Ishikawa (cell line): ENCODE measurements at regions not wholly inside any gene's neighbourhood (a gene's known extent, or its start where the extent isn't known, plus 50 kb on each side); places are given as distances from the start of the nearest gene placed in this dataset.

Experiments
- CEBPB ChIP-seq: IDR thresholded peaks from 2 replicates; pipeline ENCODE4 v1.6.1; 2012
- CREB1 ChIP-seq: IDR thresholded peaks from 2 replicates; pipeline ENCODE4 v1.6.1; 2012; ENCODE audit warnings: low read depth
- EGR1 ChIP-seq: IDR thresholded peaks from 2 replicates; pipeline ENCODE4 v1.6.1; 2012
- EP300 ChIP-seq: IDR thresholded peaks from 2 replicates; pipeline ENCODE4 v1.6.1; 2012; ENCODE audit warnings: borderline replicate concordance
- FOXM1 ChIP-seq: IDR thresholded peaks from 2 replicates; pipeline ENCODE4 v1.6.1; 2012; ENCODE audit warnings: low read depth, borderline replicate concordance
- NFIC ChIP-seq: IDR thresholded peaks from 2 replicates; pipeline ENCODE4 v1.6.1; 2012
- RAD21 ChIP-seq: IDR thresholded peaks from 2 replicates; pipeline ENCODE4 v1.6.1; 2012; ENCODE audit warnings: low read depth
- TAF1 ChIP-seq: IDR thresholded peaks from 2 replicates; pipeline ENCODE4 v1.6.1; 2012; ENCODE audit warnings: low read depth, mild to moderate bottlenecking
- TCF12 ChIP-seq: IDR thresholded peaks from 2 replicates; pipeline ENCODE4 v1.6.1; 2012; ENCODE audit warnings: low read depth
- YY1 ChIP-seq: IDR thresholded peaks from 2 replicates; pipeline ENCODE4 v1.6.1; 2012; ENCODE audit warnings: low read depth
- ZBTB7A ChIP-seq: IDR thresholded peaks from 2 replicates; pipeline ENCODE4 v1.6.1; 2012; ENCODE audit warnings: low read depth
- TF ChIP-seq, protein P1 (sequence below): IDR thresholded peaks from 2 replicates; pipeline ENCODE4 v1.6.1; 2012; ENCODE audit warnings: low read depth, mild to moderate bottlenecking
- TF ChIP-seq, protein P2 (sequence below): IDR thresholded peaks from 2 replicates; pipeline ENCODE4 v1.6.1; 2012
- TF ChIP-seq, protein P3 (sequence below): IDR thresholded peaks from 2 replicates; pipeline ENCODE4 v1.6.1; 2012

DNA sequence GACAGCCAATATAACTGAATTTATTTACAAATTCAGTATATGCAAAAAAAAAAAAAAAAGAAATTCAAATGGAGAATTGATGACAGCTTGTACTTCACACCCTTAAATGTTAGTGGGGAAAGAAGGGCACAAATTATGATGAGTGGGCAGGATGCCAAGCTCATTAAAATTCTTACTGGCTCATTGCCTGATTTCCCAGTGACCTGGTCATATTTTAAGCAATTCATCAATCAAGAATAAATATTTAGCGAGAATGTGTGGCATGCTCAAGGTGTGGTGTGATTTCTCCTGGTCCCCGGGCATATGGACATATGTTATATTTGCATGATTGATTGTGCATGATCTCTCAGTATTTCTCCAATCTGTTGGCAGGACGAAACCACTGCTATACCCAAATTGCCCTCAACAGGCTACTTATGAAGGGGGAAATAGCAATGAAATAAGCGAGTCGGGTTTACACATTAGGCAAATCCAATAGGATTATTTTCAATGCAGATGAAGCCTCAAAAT is 883.0 kb downstream of the LRRTM4 start:
- TF ChIP-seq EP300 (no peak), FOXM1 (no peak), YY1 (no peak), NFIC (no peak), CREB1 (no peak), TAF1 (no peak), CEBPB (no peak), RAD21 (no peak), ZBTB7A (no peak), TCF12 (no peak), EGR1 (no peak)
- TF ChIP-seq, protein P1, sequence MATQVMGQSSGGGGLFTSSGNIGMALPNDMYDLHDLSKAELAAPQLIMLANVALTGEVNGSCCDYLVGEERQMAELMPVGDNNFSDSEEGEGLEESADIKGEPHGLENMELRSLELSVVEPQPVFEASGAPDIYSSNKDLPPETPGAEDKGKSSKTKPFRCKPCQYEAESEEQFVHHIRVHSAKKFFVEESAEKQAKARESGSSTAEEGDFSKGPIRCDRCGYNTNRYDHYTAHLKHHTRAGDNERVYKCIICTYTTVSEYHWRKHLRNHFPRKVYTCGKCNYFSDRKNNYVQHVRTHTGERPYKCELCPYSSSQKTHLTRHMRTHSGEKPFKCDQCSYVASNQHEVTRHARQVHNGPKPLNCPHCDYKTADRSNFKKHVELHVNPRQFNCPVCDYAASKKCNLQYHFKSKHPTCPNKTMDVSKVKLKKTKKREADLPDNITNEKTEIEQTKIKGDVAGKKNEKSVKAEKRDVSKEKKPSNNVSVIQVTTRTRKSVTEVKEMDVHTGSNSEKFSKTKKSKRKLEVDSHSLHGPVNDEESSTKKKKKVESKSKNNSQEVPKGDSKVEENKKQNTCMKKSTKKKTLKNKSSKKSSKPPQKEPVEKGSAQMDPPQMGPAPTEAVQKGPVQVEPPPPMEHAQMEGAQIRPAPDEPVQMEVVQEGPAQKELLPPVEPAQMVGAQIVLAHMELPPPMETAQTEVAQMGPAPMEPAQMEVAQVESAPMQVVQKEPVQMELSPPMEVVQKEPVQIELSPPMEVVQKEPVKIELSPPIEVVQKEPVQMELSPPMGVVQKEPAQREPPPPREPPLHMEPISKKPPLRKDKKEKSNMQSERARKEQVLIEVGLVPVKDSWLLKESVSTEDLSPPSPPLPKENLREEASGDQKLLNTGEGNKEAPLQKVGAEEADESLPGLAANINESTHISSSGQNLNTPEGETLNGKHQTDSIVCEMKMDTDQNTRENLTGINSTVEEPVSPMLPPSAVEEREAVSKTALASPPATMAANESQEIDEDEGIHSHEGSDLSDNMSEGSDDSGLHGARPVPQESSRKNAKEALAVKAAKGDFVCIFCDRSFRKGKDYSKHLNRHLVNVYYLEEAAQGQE = no peak
- TF ChIP-seq, protein P2, sequence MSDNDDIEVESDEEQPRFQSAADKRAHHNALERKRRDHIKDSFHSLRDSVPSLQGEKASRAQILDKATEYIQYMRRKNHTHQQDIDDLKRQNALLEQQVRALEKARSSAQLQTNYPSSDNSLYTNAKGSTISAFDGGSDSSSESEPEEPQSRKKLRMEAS = no peak
- TF ChIP-seq, protein P3, sequence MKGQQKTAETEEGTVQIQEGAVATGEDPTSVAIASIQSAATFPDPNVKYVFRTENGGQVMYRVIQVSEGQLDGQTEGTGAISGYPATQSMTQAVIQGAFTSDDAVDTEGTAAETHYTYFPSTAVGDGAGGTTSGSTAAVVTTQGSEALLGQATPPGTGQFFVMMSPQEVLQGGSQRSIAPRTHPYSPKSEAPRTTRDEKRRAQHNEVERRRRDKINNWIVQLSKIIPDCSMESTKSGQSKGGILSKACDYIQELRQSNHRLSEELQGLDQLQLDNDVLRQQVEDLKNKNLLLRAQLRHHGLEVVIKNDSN = no peak
